GM12878 (cell line): ENCODE measurements at regions not wholly inside any gene's neighbourhood (a gene's known extent, or its start where the extent isn't known, plus 50 kb on each side); places are given as distances from the start of the nearest gene placed in this dataset.

Source experiments
- ATAC-seq: fragments of 200-7000 bp; cut with Tn5 transposase; 3 replicates; pipeline ENCODE4 v1.9.1; 2020; ENCODE audit warnings: mild to moderate bottlenecking, moderate library complexity
- BruUV-seq: library from RNA; stranded (reverse); fragments of 400-500 nt; replicated peaks from 2 replicates; lab custom pipeline; 2021; lab: Mats Ljungman, UMichigan
- CTCF ChIA-PET: fragments of 300-600 bp; sonication (Branson Sonifier 250); formaldehyde crosslinking; extraction: SDS; loops from one replicate; lab custom pipeline; 2021; ENCODE audit warnings: inconsistent platforms; lab: Yijun Ruan, JAX
- POLR2A ChIA-PET: fragments of 350-600 bp; formaldehyde crosslinking; extraction: SDS; loops from one replicate; lab custom pipeline; 2021; ENCODE audit warnings: inconsistent platforms; lab: Charles Lee
- RAD21 ChIA-PET: fragments of 300-600 bp; sonication (Branson Sonifier 250); formaldehyde crosslinking; loops from one replicate; lab custom pipeline; 2023; ENCODE audit warnings: antibody characterized with exemption; ENCODE audit not compliant: unreplicated experiment; lab: Charles Lee
- SMC1A ChIA-PET: fragments of 300-600 bp; sonication (Branson Sonifier 250); formaldehyde crosslinking; loops from one replicate; lab custom pipeline; 2023; ENCODE audit not compliant: unreplicated experiment, uncharacterized antibody; lab: Charles Lee
- DNase-seq: peaks from one replicate; pipeline ENCODE4 v3.0.0-alpha.2; 2011; ENCODE audit warnings: low read depth, low spot score
- FAIRE-seq: peaks from 3 replicates; lab custom pipeline; 2011; peaks lifted over from hg19 to GRCh38; lab: Jason Lieb, UNC
- H2AFZ ChIP-seq: 2 replicates; pipeline ENCODE4 v1.6.0; 2011; ENCODE audit warnings: low read depth, low read length, control low read depth; ENCODE audit not compliant: control insufficient read depth
- H3K27ac ChIP-seq: 2 replicates; pipeline ENCODE4 v1.5.1; 2011; ENCODE audit warnings: control low read depth; ENCODE audit not compliant: control insufficient read depth, insufficient read depth
- H3K27me3 ChIP-seq, 2 experiments: replicated peaks in 1 of 2; 2 replicates each; pipeline versions ENCODE4 v1.6.0 to v1.6.1; 2011; ENCODE audit warnings: low read length in 1 of 2; ENCODE audit not compliant: control insufficient read depth in 2 of 2, insufficient read depth in 2 of 2
- H3K36me3 ChIP-seq, 2 experiments: 2 replicates each; pipeline ENCODE4 v1.5.1; 2011; ENCODE audit warnings: low read length in 1 of 2; ENCODE audit not compliant: control insufficient read depth in 2 of 2, insufficient read depth in 2 of 2
- H3K4me1 ChIP-seq: 2 replicates; pipeline ENCODE4 v1.6.1; 2011; ENCODE audit warnings: mild to moderate bottlenecking, low read length, moderate library complexity, mixed read lengths; ENCODE audit not compliant: control insufficient read depth, insufficient read depth
- H3K4me2 ChIP-seq: 2 replicates; pipeline ENCODE4 v1.6.0; 2011; ENCODE audit warnings: control low read depth; ENCODE audit not compliant: control insufficient read depth, insufficient read depth
- H3K4me3 ChIP-seq: fragments of 200-600 bp; sonication (generic); 2 replicates; pipeline ENCODE4 v1.5.1; 2016
- H3K79me2 ChIP-seq: 2 replicates; pipeline ENCODE4 v1.6.0; 2011; ENCODE audit warnings: low read length; ENCODE audit not compliant: control insufficient read depth, insufficient read depth
- H3K9ac ChIP-seq: 2 replicates; pipeline ENCODE4 v1.8.0; 2011; ENCODE audit warnings: low read length, control low read depth, mixed read lengths; ENCODE audit not compliant: control insufficient read depth, insufficient read depth
- H3K9me3 ChIP-seq: replicated peaks from 3 replicates; pipeline ENCODE4 v1.5.1; 2011; ENCODE audit warnings: mild to moderate bottlenecking, low read length; ENCODE audit not compliant: control insufficient read depth, insufficient read depth
- H4K20me1 ChIP-seq: 2 replicates; pipeline ENCODE4 v1.6.0; 2011; ENCODE audit not compliant: control insufficient read depth, insufficient read depth
- EZH2 ChIP-seq: IDR thresholded peaks from 2 replicates; pipeline ENCODE4 v1.6.1; 2012; ENCODE audit warnings: low read depth, mild to moderate bottlenecking, control low read depth, inconsistent platforms, low read length, borderline replicate concordance; ENCODE audit not compliant: control insufficient read depth
- GABPA ChIP-seq: IDR thresholded peaks from 2 replicates; pipeline ENCODE4 v1.6.1; 2014; ENCODE audit warnings: antibody characterized with exemption, low read depth, mild to moderate bottlenecking, inconsistent platforms
- MTA2 ChIP-seq: fragments of 450-650 bp; IDR thresholded peaks from 2 replicates; pipeline ENCODE4 v1.6.1; 2016; ENCODE audit warnings: low read depth, mild to moderate bottlenecking, moderate library complexity
- NFIC ChIP-seq: IDR thresholded peaks from 2 replicates; pipeline ENCODE4 v1.6.1; 2012; ENCODE audit warnings: low read depth, mild to moderate bottlenecking, inconsistent platforms, low read length, moderate library complexity
- NR2F1 ChIP-seq: fragments of 450-650 bp; conservative IDR thresholded peaks from 2 replicates; pipeline ENCODE4 v1.6.1; 2017; ENCODE audit warnings: mild to moderate bottlenecking
- PAX8 ChIP-seq: fragments of 450-650 bp; IDR thresholded peaks from 2 replicates; pipeline ENCODE4 v1.6.1; 2017; ENCODE audit warnings: mild to moderate bottlenecking, moderate library complexity
- POU2F2 ChIP-seq: IDR thresholded peaks from 3 replicates; pipeline ENCODE4 v1.6.1; 2011; ENCODE audit warnings: low read depth, mild to moderate bottlenecking, low read length, borderline replicate concordance
- RELA ChIP-seq: fragments of 450-650 bp; IDR thresholded peaks from 2 replicates; pipeline ENCODE4 v1.8.0; 2014; ENCODE audit warnings: borderline replicate concordance; ENCODE audit not compliant: partially characterized antibody
- SMAD1 ChIP-seq: fragments of 450-650 bp; IDR thresholded peaks from 2 replicates; pipeline ENCODE4 v1.6.1; 2018; ENCODE audit warnings: mild to moderate bottlenecking, low read depth; ENCODE audit not compliant: partially characterized antibody
- SMARCA5 ChIP-seq: fragments of 450-650 bp; IDR thresholded peaks from 2 replicates; pipeline ENCODE4 v1.6.1; 2017; ENCODE audit warnings: mild to moderate bottlenecking
- WGBS: methylation state at CpG from one replicate; pipeline ENCODE4 v1.1.6; 2016; ENCODE audit warnings: low lambda C conversion rate; ENCODE audit not compliant: insufficient replicate concordance, insufficient coverage; ENCODE audit errors: missing lambda C conversion rate; 5-methylcytosine and 5-hydroxymethylcytosine counted together
- in situ Hi-C: fragments of 300-500 bp; cut with MboI; formaldehyde crosslinking; loops from 9 replicates; pipeline ENCODE4 v1.14.3; 2018; ENCODE audit warnings: mixed read lengths
- intact Hi-C: fragments of 100-400 bp; cut with micrococcal nuclease; formaldehyde crosslinking; loops from one replicate; pipeline ENCODE4 v1.14.2; 2022; ENCODE audit not compliant: unreplicated experiment
- TF ChIP-seq, protein P1 (sequence below): fragments of 450-650 bp; conservative IDR thresholded peaks from 2 replicates; pipeline ENCODE4 v1.6.1; 2017; ENCODE audit warnings: mild to moderate bottlenecking, moderate library complexity

GRCh38 chr2:149814049-149814448 is 226.5 kb upstream of the MMADHC start:
- Histone ChIP-seq H3K36me3 (no peaks in the 10 kb centered on the region), H3K27ac (no peak overlapping the region), H3K9me3 (no peaks in the 10 kb centered on the region), H3K27me3 (no peaks in the 10 kb centered on the region), H3K4me2 (no peak overlapping the region), H3K79me2 (no peaks in the 10 kb centered on the region), H3K4me3 (no peak overlapping the region), H4K20me1 (no peaks in the 10 kb centered on the region), H2AFZ (no peak overlapping the region), H3K4me1 (no peaks in the 10 kb centered on the region), H3K9ac (no peak overlapping the region)
- DNase-seq, result no peak
- SMC1A ChIA-PET, result no interaction called here
- POLR2A ChIA-PET, result no interaction called here
- no peak for ATAC-seq
- 0% methylated on average over 1 of the region's 1 CpG for WGBS
- intact Hi-C loops (no loop called here), in situ Hi-C loops (no loop called here)
- FAIRE-seq, result no peak
- BruUV-seq, result no TSS peak
- CTCF ChIA-PET, result no interaction called here
- TF ChIP-seq NR2F1, result no peak
- no peak for TF ChIP-seq SMARCA5
- TF ChIP-seq MTA2, result no peak
- no peak for TF ChIP-seq GABPA
- no peak for TF ChIP-seq RELA
- no peak for TF ChIP-seq PAX8
- TF ChIP-seq EZH2, result no peak
- no peak for TF ChIP-seq NFIC
- TF ChIP-seq SMAD1, result no peak
- TF ChIP-seq POU2F2, result no peak
- TF ChIP-seq, protein P1, sequence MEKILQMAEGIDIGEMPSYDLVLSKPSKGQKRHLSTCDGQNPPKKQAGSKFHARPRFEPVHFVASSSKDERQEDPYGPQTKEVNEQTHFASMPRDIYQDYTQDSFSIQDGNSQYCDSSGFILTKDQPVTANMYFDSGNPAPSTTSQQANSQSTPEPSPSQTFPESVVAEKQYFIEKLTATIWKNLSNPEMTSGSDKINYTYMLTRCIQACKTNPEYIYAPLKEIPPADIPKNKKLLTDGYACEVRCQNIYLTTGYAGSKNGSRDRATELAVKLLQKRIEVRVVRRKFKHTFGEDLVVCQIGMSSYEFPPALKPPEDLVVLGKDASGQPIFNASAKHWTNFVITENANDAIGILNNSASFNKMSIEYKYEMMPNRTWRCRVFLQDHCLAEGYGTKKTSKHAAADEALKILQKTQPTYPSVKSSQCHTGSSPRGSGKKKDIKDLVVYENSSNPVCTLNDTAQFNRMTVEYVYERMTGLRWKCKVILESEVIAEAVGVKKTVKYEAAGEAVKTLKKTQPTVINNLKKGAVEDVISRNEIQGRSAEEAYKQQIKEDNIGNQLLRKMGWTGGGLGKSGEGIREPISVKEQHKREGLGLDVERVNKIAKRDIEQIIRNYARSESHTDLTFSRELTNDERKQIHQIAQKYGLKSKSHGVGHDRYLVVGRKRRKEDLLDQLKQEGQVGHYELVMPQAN, result no peak
- RAD21 ChIA-PET, result no interaction called here
